GM23338 (cell line): ENCODE measurements at regions not wholly inside any gene's neighbourhood (a gene's known extent, or its start where the extent isn't known, plus 50 kb on each side); places are given as distances from the start of the nearest gene placed in this dataset.

ENCODE experiments used
- ATAC-seq: fragments of 200-7000 bp; cut with Tn5 transposase; 3 replicates; pipeline ENCODE4 v1.9.1; 2020
- DNase-seq: peaks from one replicate; pipeline ENCODE4 v3.0.0-alpha.2; 2015; ENCODE audit warnings: low spot score
- H2AFZ ChIP-seq: fragments of 200-600 bp; sonication (generic); 2 replicates; pipeline ENCODE4 v1.8.0; 2016; ENCODE audit warnings: antibody characterized with exemption, mild to moderate bottlenecking, moderate library complexity
- H3F3A ChIP-seq: fragments of 200-600 bp; sonication (generic); replicated peaks from 2 replicates; pipeline ENCODE4 v1.8.0; 2017; ENCODE audit warnings: antibody characterized with exemption, mixed run types, low read depth
- H3K27ac ChIP-seq: fragments of 200-600 bp; sonication (generic); 2 replicates; pipeline ENCODE4 v1.6.1; 2016; ENCODE audit warnings: low read depth
- H3K27me3 ChIP-seq: fragments of 200-600 bp; sonication (generic); 2 replicates; pipeline ENCODE4 v1.8.0; 2016; ENCODE audit warnings: mild to moderate bottlenecking, mixed run types, moderate library complexity; ENCODE audit not compliant: insufficient read depth
- H3K36me3 ChIP-seq: fragments of 200-600 bp; sonication (generic); 2 replicates; pipeline ENCODE4 v1.8.0; 2016; ENCODE audit warnings: mild to moderate bottlenecking; ENCODE audit not compliant: insufficient read depth
- H3K4me1 ChIP-seq: fragments of 200-600 bp; sonication (generic); 2 replicates; pipeline ENCODE4 v1.8.0; 2016; ENCODE audit warnings: mild to moderate bottlenecking, moderate library complexity; ENCODE audit not compliant: insufficient read depth
- H3K4me2 ChIP-seq: fragments of 200-600 bp; sonication (generic); 2 replicates; pipeline ENCODE4 v1.7.1; 2017; ENCODE audit warnings: mixed run types
- H3K4me3 ChIP-seq: fragments of 200-600 bp; sonication (generic); 2 replicates; pipeline ENCODE4 v1.6.1; 2016; ENCODE audit warnings: mixed run types
- H3K79me2 ChIP-seq: fragments of 200-600 bp; sonication (generic); replicated peaks from 2 replicates; pipeline ENCODE4 v1.8.0; 2017; ENCODE audit warnings: mild to moderate bottlenecking; ENCODE audit not compliant: insufficient read depth
- H3K9me2 ChIP-seq: fragments of 200-600 bp; sonication (generic); 2 replicates; pipeline ENCODE4 v1.8.0; 2017; ENCODE audit not compliant: insufficient read depth
- H4K20me1 ChIP-seq: fragments of 200-600 bp; sonication (generic); replicated peaks from 2 replicates; pipeline ENCODE4 v1.8.0; 2017; ENCODE audit warnings: mild to moderate bottlenecking; ENCODE audit not compliant: insufficient read depth
- H3K27ac Mint-ChIP-seq: 2 replicates; pipeline ENCODE4 v1.8.0; 2020; ENCODE audit warnings: inconsistent platforms, mild to moderate bottlenecking, moderate library complexity, mixed read lengths
- H3K27me3 Mint-ChIP-seq: 3 replicates; pipeline ENCODE4 v1.8.0; 2022; ENCODE audit warnings: low read depth, mild to moderate bottlenecking, moderate library complexity, mixed read lengths, inconsistent platforms; ENCODE audit not compliant: insufficient read depth, poor library complexity
- H3K36me3 Mint-ChIP-seq: 3 replicates; pipeline ENCODE4 v1.8.0; 2021; ENCODE audit warnings: low read depth, mild to moderate bottlenecking, inconsistent platforms, moderate library complexity, mixed read lengths
- H3K4me1 Mint-ChIP-seq: 3 replicates; pipeline ENCODE4 v1.8.0; 2020; ENCODE audit warnings: mild to moderate bottlenecking, inconsistent platforms, mixed read lengths
- H3K4me3 Mint-ChIP-seq: 3 replicates; pipeline ENCODE4 v1.8.0; 2021; ENCODE audit warnings: moderate library complexity, mild to moderate bottlenecking, inconsistent platforms, mixed read lengths
- H3K9me3 Mint-ChIP-seq: 3 replicates; pipeline ENCODE4 v1.8.0; 2020; ENCODE audit warnings: moderate library complexity, mild to moderate bottlenecking, inconsistent platforms, mixed read lengths
- CTCF ChIP-seq, 2 experiments: fragments of 200-600 bp in 1 of 2; sonication (generic) in 1 of 2; conservative IDR thresholded peaks; 2 replicates each; pipeline versions ENCODE4 v1.5.1 to v1.6.1; 2016 to 2017; ENCODE audit warnings: antibody characterized with exemption in 2 of 2, low read depth in 2 of 2, mild to moderate bottlenecking in 2 of 2, moderate library complexity in 1 of 2
- ETS1 ChIP-seq: IDR thresholded peaks from 2 replicates; pipeline ENCODE4 v1.6.1; 2016; ENCODE audit warnings: antibody characterized with exemption
- POLR2AphosphoS5 ChIP-seq: IDR thresholded peaks from 2 replicates; pipeline ENCODE4 v1.6.1; 2016; ENCODE audit warnings: antibody characterized with exemption, low read depth
- REST ChIP-seq: IDR thresholded peaks from one replicate; pipeline ENCODE4 v1.6.1; 2018; ENCODE audit warnings: antibody characterized with exemption; ENCODE audit not compliant: unreplicated experiment
- ZNF114 ChIP-seq: fragments of 250-450 bp; sonication (Bioruptor Pico); IDR thresholded peaks from 2 replicates; pipeline ENCODE4 v1.5.0; 2020; ENCODE audit warnings: mild to moderate bottlenecking, moderate library complexity
- ZNF331 ChIP-seq: fragments of 250-450 bp; sonication (Bioruptor Pico); IDR thresholded peaks from 2 replicates; pipeline ENCODE4 v1.5.0; 2020; ENCODE audit warnings: low read depth, mild to moderate bottlenecking, moderate library complexity
- ZNF462 ChIP-seq: fragments of 250-450 bp; sonication (Bioruptor Pico); IDR thresholded peaks from 2 replicates; pipeline ENCODE4 v1.5.0; 2020; ENCODE audit warnings: mild to moderate bottlenecking, moderate library complexity

GRCh38 chr10:78278058-78278404 is 244.4 kb downstream of the RPS24 start (continued):
- TF ChIP-seq REST (no peak), CTCF (conservative IDR thresholded peaks at IDR 0.05; ENCODE audit: low read depth in 2 of 2) (no peak)

- H3K9me2 ChIP-seq, result peaks cover 13% of the 10 kb centered on the region
- no peak for ATAC-seq
- no peaks in the 10 kb centered on the region for H3K27me3 ChIP-seq
- H3K4me1 ChIP-seq, result peaks cover 10% of the 10 kb centered on the region
- no peaks in the 10 kb centered on the region for H3K79me2 ChIP-seq
- TF ChIP-seq ZNF331 (CRISPR knock-in tag) (no peak), ZNF114 (CRISPR knock-in tag) (no peak), POLR2AphosphoS5 (no peak), ETS1 (no peak), ZNF462 (no peak)
- H2AFZ ChIP-seq, result no peak overlapping the region
- H3K4me1 Mint-ChIP-seq, result peaks cover 28% of the 10 kb centered on the region
- no peaks in the 10 kb centered on the region for H3F3A ChIP-seq
- no peak overlapping the region for H3K4me3 ChIP-seq
- H3K27me3 Mint-ChIP-seq, result peaks cover 3% of the 10 kb centered on the region
- H3K27ac ChIP-seq, result no peak overlapping the region
- H3K9me3 Mint-ChIP-seq, result no peaks in the 10 kb centered on the region
- H3K36me3 ChIP-seq, result no peaks in the 10 kb centered on the region
- no peaks in the 10 kb centered on the region for H4K20me1 ChIP-seq
- no peaks in the 10 kb centered on the region for H3K36me3 Mint-ChIP-seq
- no peak overlapping the region for H3K4me2 ChIP-seq
- no peak overlapping the region for H3K4me3 Mint-ChIP-seq
- H3K27ac Mint-ChIP-seq, result no peak overlapping the region
- no peak for DNase-seq
Measured at GRCh38 chr10:78279756-78280155, 246.1 kb downstream of the RPS24 start.
